ENCODE measurements at regions not wholly inside any gene's neighbourhood (a gene's known extent, or its start where the extent isn't known, plus 50 kb on each side); places are given as distances from the start of the nearest gene placed in this dataset.
"Not testable (repeated sequence)": the region's sequence is repeated elsewhere in the genome, so short reads cannot be mapped to it uniquely, and the experiment has no call there.

DNA sequence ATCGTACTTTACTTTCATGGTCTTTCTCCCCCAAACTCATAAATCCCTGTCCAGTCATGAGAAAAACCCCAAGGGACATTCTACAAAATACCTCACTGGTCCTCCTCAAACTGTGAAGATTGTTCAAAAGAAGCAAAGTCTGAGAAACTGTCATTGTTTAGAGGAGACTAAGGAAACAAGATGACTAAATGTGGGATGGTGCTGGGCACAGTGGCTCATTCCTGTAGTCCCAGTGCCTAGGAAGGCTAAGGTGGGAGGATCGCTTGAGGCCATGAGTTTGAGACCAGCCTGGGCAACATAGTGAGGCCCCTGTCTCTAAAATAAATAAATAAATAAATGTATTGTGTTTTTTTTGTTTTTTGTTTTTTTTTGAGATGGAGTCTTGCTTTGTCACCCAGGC lies 74.2 kb upstream of the SCAF11 start:
- Mint-ChIP-seq H3K27me3 (no peaks in the 10 kb centered on the region), H3K36me3 (no peaks in the 10 kb centered on the region), H3K4me1 (ENCODE audit: low read depth) (no peaks in the 10 kb centered on the region), H3K9me3 (ENCODE audit: low read depth) (no peaks in the 10 kb centered on the region), H3K27ac (no peak overlapping the region), H3K4me3 (no peak overlapping the region)

- H3K27me3 Mint-ChIP-seq; H3K36me3 Mint-ChIP-seq; H3K27ac Mint-ChIP-seq; H3K9me3 Mint-ChIP-seq (ENCODE audit: low read depth); H3K4me1 Mint-ChIP-seq (ENCODE audit: low read depth); H3K4me3 Mint-ChIP-seq: not testable (repeated sequence)
These were observed 68.3 kb upstream of the SCAF11 start for GRCh38 chr12:46058697-46059096.

DNA sequence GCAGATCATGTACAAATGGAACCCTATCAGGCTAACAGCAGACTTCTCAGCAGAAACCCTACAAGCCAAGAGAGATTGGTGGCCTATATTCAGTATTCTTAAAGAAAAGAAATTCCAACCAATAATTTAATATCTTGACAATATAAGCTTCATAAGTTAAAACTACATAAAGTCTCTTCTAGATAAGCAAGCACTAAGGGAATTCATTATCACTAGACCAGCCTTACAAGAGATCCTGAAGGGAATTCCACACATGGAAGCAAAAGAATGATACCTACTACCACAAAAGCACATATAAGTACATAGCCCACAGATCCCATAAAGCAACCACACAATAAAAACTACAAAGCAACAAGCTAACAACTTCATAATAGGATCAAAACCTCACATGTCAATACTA lies 60.4 kb upstream of the SCAF11 start:
- Mint-ChIP-seq H3K27ac (no peak overlapping the region), H3K9me3 (ENCODE audit: low read depth) (peaks cover 37% of the 10 kb centered on the region), H3K27me3 (peaks cover 2% of the 10 kb centered on the region), H3K36me3 (peaks cover 16% of the 10 kb centered on the region), H3K4me3 (no peak overlapping the region), H3K4me1 (ENCODE audit: low read depth) (no peaks in the 10 kb centered on the region)

- peaks cover 43% of the 10 kb centered on the region for H3K9me3 Mint-ChIP-seq (ENCODE audit: low read depth)
- H3K36me3 Mint-ChIP-seq: peaks cover 19% of the 10 kb centered on the region
- H3K27ac Mint-ChIP-seq: no peak overlapping the region
- no peak overlapping the region for H3K4me3 Mint-ChIP-seq
- no peaks in the 10 kb centered on the region for H3K4me1 Mint-ChIP-seq (ENCODE audit: low read depth)
- peaks cover 2% of the 10 kb centered on the region for H3K27me3 Mint-ChIP-seq
These were observed 59.3 kb upstream of the SCAF11 start for GRCh38 chr12:46049665-46050064.

DNA sequence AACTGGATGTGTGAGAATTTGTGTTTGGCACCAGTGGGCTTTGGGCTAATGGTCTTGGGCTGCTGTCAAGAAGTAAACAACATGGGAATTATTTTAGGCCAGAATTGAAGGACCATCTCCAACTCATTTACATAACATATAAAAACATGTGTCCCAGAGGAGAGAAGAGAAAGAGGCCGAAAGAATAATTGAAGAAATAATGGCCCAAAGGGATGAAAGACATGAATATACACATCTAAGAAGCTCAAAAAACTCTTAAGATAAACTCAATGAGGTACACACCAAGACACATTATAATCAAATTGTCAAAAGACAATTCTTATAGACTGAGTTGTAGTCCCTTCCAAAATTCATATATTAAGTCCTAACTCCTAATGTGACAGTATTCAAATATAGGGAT lies 56.1 kb upstream of the SCAF11 start:
- H3K36me3 Mint-ChIP-seq: peaks cover 16% of the 10 kb centered on the region
- H3K4me1 Mint-ChIP-seq (ENCODE audit: low read depth): no peaks in the 10 kb centered on the region
- no peak overlapping the region for H3K27ac Mint-ChIP-seq
- no peaks in the 10 kb centered on the region for H3K27me3 Mint-ChIP-seq
- H3K4me3 Mint-ChIP-seq: no peak overlapping the region
- peaks cover 34% of the 10 kb centered on the region for H3K9me3 Mint-ChIP-seq (ENCODE audit: low read depth)

DNA sequence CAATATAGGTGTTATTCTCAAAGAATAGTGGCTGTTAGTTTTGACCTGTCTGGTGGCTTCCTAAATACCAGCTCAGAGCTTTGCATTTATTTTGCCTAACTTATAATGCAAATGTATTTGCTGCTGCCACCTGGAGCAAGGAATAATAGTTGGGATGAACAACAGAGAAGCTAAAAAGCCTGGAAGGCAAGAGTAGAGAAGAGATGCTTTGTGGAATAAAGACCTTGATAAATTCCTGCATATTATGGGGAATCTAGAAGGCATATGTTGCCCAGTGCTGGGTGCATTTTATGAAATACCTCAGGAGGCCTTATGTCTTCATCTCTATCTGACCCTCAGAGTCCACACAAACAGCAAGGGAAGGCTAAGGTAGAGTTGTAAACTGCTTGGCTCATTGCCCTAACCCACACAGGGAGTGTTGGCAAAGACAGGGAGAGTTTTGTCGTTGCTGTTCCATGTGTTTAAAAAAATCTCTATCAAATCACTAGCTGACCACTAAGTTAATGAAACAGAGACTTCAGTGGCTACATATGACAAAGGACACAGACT lies 53.7 kb upstream of the SCAF11 start:
- H3K36me3 Mint-ChIP-seq: peaks cover 15% of the 10 kb centered on the region
- H3K4me1 Mint-ChIP-seq (ENCODE audit: low read depth): no peaks in the 10 kb centered on the region
- no peak overlapping the region for H3K4me3 Mint-ChIP-seq
- no peak overlapping the region for H3K27ac Mint-ChIP-seq
- peaks cover 18% of the 10 kb centered on the region for H3K9me3 Mint-ChIP-seq (ENCODE audit: low read depth)
- peaks cover 3% of the 10 kb centered on the region for H3K27me3 Mint-ChIP-seq
